ENCODE measurements at regions not wholly inside any gene's neighbourhood (a gene's known extent, or its start where the extent isn't known, plus 50 kb on each side); places are given as distances from the start of the nearest gene placed in this dataset.
"Not testable (repeated sequence)": the region's sequence is repeated elsewhere in the genome, so short reads cannot be mapped to it uniquely, and the experiment has no call there.

DNA sequence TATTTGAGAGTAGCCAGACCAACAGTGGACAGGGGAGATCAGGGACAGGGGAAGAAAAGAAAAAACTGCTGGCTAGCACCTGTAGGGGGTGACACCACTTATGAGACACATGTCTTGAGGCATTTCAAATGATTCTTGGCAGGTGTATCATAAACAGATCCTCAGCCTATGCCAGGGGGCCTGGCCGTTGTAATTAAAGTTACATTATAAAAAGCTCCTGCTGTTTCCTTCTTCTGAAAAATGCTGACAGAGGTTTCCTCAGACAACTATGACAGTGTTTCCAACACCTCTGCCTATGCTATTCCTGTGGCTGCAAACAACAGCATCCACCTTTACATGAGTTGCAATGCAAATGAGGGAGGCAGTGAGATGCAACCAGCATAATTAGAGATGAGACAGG lies 281.0 kb upstream of the PTER start:
- TF ChIP-seq, protein P1, sequence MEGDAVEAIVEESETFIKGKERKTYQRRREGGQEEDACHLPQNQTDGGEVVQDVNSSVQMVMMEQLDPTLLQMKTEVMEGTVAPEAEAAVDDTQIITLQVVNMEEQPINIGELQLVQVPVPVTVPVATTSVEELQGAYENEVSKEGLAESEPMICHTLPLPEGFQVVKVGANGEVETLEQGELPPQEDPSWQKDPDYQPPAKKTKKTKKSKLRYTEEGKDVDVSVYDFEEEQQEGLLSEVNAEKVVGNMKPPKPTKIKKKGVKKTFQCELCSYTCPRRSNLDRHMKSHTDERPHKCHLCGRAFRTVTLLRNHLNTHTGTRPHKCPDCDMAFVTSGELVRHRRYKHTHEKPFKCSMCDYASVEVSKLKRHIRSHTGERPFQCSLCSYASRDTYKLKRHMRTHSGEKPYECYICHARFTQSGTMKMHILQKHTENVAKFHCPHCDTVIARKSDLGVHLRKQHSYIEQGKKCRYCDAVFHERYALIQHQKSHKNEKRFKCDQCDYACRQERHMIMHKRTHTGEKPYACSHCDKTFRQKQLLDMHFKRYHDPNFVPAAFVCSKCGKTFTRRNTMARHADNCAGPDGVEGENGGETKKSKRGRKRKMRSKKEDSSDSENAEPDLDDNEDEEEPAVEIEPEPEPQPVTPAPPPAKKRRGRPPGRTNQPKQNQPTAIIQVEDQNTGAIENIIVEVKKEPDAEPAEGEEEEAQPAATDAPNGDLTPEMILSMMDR (IDR thresholded peaks at IDR 0.05; ENCODE audit: low read depth, low read length): no peak
- in situ Hi-C loops (cut with HindIII; ENCODE audit: low sequenced_read_pairs): no loop called here
- no peak overlapping the region for H3K4me3 ChIP-seq (ENCODE audit: low read depth, low read length)
- no peak for DNase-seq (ENCODE audit: low read depth, low spot score)

DNA sequence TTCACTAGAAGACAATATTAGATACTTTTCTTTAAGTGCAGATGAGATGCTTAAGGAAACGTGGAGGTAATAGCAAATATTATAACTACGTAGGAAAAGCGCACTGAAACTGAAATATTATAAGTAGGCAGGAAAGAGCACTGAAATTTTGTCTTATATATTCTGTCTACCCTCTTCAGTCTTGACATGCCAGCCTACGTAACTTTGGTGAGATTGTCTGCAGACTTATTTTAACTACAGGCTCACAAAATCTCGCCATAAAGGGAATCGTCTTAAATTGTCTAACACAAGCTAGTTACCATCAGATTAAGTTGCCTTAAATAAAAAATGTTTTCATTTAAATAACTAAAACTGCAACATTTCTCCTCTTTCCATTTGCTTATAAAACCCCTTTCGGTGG lies 280.1 kb upstream of the PTER start:
- TF ChIP-seq, protein P1 (IDR thresholded peaks at IDR 0.05; ENCODE audit: low read depth, low read length): no peak
- DNase-seq (ENCODE audit: low read depth, low spot score): no peak
- no peak overlapping the region for H3K4me3 ChIP-seq (ENCODE audit: low read depth, low read length)
- in situ Hi-C loops (cut with HindIII; ENCODE audit: low sequenced_read_pairs): no loop called here

DNA sequence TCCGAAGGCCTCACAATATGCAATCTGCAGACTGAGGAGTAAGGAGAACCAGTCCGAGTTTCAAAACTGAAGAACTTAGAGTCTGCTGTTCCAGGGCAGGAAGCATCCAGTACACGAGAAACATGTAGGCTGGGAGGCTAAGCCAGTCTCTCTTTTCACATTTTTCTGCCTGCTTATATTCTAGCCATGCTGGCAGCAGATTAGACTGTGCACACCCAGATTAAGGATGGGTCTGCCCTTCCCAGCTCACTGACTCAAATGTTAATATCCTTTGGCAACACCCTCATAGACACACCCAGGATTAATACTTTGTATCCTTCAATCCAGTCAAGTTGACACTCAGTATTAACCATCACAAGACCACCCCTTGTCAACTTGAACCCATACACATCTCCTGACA lies 271.7 kb upstream of the PTER start:
- in situ Hi-C loops (cut with HindIII; ENCODE audit: low sequenced_read_pairs); DNase-seq (ENCODE audit: low read depth, low spot score); H3K4me3 ChIP-seq (ENCODE audit: low read depth, low read length): not testable (repeated sequence)

DNA sequence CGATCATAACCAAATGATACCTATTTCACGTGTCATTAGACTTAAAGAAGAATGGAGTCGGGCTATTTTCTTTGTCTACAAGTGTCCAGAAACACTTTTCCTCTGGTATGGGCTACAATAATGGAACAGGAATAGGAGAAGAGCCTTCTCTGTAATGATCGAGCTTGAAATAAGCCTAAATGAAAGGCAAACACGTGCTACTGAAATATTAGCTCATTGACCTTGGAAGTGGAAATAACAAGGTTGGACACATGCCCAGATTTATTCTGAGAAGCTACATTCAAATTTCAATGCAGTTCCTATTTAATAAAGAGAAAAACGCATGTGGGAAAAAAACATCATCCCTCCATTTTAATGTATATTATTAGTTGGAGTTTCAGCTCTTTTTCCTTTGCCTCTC lies 254.7 kb upstream of the PTER start:
- in situ Hi-C loops (cut with HindIII; ENCODE audit: low sequenced_read_pairs): no loop called here
- TF ChIP-seq, protein P1 (IDR thresholded peaks at IDR 0.05; ENCODE audit: low read depth, low read length): no peak
- H3K4me3 ChIP-seq (ENCODE audit: low read depth, low read length): no peak overlapping the region
- DNase-seq (ENCODE audit: low read depth, low spot score): no peak

DNA sequence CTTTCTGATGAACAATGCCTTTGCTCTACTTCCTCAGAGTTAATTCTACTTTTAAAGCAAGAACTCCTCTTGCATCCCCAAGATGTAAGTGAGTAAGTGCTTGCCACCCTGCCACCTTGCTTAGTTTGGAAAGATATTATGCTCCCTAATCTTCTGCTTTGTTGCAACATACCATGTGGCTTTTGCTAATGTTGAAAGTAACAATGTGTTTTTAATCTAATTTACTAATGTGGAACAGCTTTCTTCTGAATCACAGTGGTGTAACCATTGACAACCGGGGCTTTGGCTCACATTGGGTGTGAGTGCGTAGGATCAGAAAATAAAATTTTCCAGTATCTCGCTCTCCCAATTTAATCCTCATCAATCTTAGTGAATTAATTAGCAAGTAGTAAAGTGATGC lies 254.1 kb upstream of the PTER start:
- DNase-seq (ENCODE audit: low read depth, low spot score): no peak
- in situ Hi-C loops (cut with HindIII; ENCODE audit: low sequenced_read_pairs): no loop called here
- TF ChIP-seq, protein P1 (IDR thresholded peaks at IDR 0.05; ENCODE audit: low read depth, low read length): no peak
- H3K4me3 ChIP-seq (ENCODE audit: low read depth, low read length): no peak overlapping the region

DNA sequence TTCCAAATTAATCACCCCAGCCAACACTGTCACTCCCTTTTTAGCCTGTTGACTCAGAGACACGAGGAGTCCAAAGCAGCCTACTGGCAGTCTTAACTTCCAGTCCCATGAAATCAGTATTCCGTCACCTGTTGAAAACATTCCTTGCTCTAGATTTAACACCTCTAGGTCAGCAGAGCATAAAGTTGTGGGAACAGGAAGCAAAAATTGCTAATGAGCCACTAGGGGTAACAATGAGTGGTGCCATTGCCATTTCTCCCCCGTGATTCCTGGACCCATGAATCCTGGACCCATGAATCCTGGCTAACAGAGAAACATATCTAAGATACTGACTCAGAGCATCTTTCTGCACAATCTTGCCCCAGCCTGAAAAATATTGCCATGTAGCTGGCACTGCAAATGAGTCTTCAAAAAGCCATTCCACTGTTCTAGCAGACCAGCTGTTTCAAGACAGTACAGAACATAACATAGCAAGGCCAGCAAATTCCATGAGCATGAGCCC lies 252.7 kb upstream of the PTER start:
- TF ChIP-seq, protein P1 (IDR thresholded peaks at IDR 0.05; ENCODE audit: low read depth, low read length): no peak

DNA sequence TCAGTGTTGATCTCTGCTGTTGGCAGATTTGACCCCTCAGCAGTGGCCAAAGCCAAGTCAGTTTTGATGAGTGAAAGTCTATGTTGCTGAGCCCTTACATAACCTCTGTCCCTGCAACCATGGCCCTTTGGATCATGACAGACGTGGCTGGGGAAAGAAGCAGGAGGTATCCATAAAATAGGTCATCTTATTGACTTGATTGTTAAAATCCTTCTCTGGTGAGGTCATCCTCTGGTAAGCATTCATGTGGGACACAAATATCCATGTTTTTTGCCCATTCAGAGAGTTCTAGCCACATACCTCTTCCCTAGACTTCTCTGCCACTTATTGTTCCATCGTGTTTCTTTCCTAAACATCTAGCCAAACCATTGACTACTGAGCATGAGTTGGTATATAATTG lies 251.9 kb upstream of the PTER start:
- TF ChIP-seq, protein P1 (IDR thresholded peaks at IDR 0.05; ENCODE audit: low read depth, low read length): no peak
- DNase-seq (ENCODE audit: low read depth, low spot score): no peak
- H3K4me3 ChIP-seq (ENCODE audit: low read depth, low read length): no peak overlapping the region
- in situ Hi-C loops (cut with HindIII; ENCODE audit: low sequenced_read_pairs): no loop called here

More for the DNA sequence above, 252.7 kb upstream of the PTER start:
- in situ Hi-C loops (cut with HindIII; ENCODE audit: low sequenced_read_pairs): no loop called here
- no peak for DNase-seq (ENCODE audit: low read depth, low spot score)
- no peak overlapping the region for H3K4me3 ChIP-seq (ENCODE audit: low read depth, low read length)
